NB4 (cell line): ENCODE measurements at regions not wholly inside any gene's neighbourhood (a gene's known extent, or its start where the extent isn't known, plus 50 kb on each side); places are given as distances from the start of the nearest gene placed in this dataset.

Experiments used
- DNase-seq: peaks from one replicate; pipeline ENCODE4 v3.0.0; 2010; ENCODE audit warnings: low read depth
- H3K4me3 ChIP-seq: one replicate; pipeline ENCODE4 v1.5.1; 2011; ENCODE audit warnings: mild to moderate bottlenecking, low read depth, low read length, moderate library complexity
- CTCF ChIP-seq: IDR thresholded peaks from one replicate; pipeline ENCODE4 v1.5.1; 2012; ENCODE audit warnings: low read depth, low read length
- MAX ChIP-seq: IDR thresholded peaks from 2 replicates; pipeline ENCODE4 v1.6.1; 2011; ENCODE audit warnings: low read depth, low read length
- MYC ChIP-seq: IDR thresholded peaks from 2 replicates; pipeline ENCODE4 v1.6.1; 2011; ENCODE audit warnings: low read depth, low read length
- POLR2A ChIP-seq: IDR thresholded peaks from 2 replicates; pipeline ENCODE4 v1.6.1; 2011; ENCODE audit warnings: mild to moderate bottlenecking; ENCODE audit not compliant: insufficient read length; ENCODE audit errors: extremely low read depth

- H3K4me3 ChIP-seq, result no peak overlapping the region
- TF ChIP-seq MYC (no peak), POLR2A (no peak), CTCF (no peak), MAX (no peak)
- no peak for DNase-seq
These were observed 176.2 kb upstream of the HDAC4 start for GRCh38 chr2:239576784-239577685.

- DNase-seq, result no peak
- H3K4me3 ChIP-seq, result no peak overlapping the region
- TF ChIP-seq CTCF, result no peak
- no peak for TF ChIP-seq MAX
- TF ChIP-seq MYC, result no peak
- no peak for TF ChIP-seq POLR2A
These were observed 175.2 kb upstream of the HDAC4 start for GRCh38 chr2:239575931-239576445.

GRCh38 chr2:239574434-239575156 is 173.8 kb upstream of the HDAC4 start:
- H3K4me3 ChIP-seq, result no peak overlapping the region
- DNase-seq, result no peak
- no peak for TF ChIP-seq MAX
- TF ChIP-seq CTCF, result no peak
- no peak for TF ChIP-seq POLR2A
- TF ChIP-seq MYC, result no peak

DNA sequence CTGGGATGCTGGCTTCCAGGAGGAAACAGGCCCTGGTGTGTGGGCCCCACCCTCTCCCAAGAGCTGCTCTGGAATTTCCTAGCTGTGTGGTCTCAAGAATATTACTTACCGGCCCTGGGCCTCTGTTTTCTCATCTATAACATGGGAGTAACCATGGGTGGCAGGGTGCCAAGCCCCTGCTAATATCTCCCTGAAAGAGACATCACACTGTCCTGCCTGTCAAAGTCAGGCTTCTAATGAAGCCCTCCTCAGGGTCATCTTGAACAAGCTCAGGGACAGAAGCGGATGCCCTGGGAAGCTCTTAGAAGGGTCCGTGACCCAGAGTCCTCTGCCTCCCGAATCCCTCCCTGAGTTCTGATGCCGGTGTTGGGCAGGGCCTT is 173.2 kb upstream of the HDAC4 start:
- DNase-seq, result no peak
- H3K4me3 ChIP-seq, result no peak overlapping the region
- TF ChIP-seq POLR2A (no peak), MYC (no peak), CTCF (no peak), MAX (no peak)

DNA sequence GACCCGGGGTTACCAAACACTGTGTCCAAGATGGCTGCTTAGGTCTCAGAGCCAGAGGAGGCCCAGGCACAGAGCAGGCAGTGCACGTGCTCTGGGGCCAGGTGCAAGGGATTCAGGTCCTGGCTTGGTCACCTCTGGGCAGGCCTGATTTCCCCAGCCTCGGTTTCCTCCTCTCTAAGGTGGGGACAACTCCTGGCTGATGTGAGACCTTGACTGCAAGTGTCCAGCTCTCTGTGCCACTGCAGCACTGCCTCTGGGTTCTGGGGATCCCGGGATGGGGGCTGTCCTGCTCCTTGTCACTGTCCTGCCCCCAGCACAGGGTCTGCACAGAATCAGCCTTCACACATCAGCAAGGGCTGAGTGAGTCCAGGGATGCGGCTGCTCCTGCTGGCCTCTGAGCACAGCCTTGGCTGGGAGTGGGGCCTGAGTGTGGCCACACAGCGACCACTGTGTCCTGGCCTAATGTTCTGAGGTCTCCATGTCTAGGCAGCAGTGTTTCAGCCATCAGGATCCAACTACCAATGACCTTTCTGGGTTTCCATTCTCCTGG is 170.2 kb upstream of the HDAC4 start:
- H3K4me3 ChIP-seq, result no peak overlapping the region
- no peak for DNase-seq
- no peak for TF ChIP-seq POLR2A
- TF ChIP-seq MYC, result no peak
- TF ChIP-seq CTCF, result no peak
- no peak for TF ChIP-seq MAX
